Hepatocyte (in vitro differentiated cells): ENCODE measurements at regions not wholly inside any gene's neighbourhood (a gene's known extent, or its start where the extent isn't known, plus 50 kb on each side); places are given as distances from the start of the nearest gene placed in this dataset.

Source experiments
- EZH2phosphoT487 ChIP-seq: fragments of 200-600 bp; sonication (generic); IDR thresholded peaks from one replicate; pipeline ENCODE4 v1.6.1; 2018; ENCODE audit warnings: antibody characterized with exemption, mild to moderate bottlenecking, low read depth, moderate library complexity; ENCODE audit not compliant: unreplicated experiment, severe bottlenecking
- TF ChIP-seq, protein P1 (sequence below): fragments of 200-600 bp; sonication (generic); IDR thresholded peaks from 2 replicates; pipeline ENCODE4 v1.5.1; 2016; ENCODE audit warnings: antibody characterized with exemption, mild to moderate bottlenecking; ENCODE audit not compliant: poor library complexity

DNA sequence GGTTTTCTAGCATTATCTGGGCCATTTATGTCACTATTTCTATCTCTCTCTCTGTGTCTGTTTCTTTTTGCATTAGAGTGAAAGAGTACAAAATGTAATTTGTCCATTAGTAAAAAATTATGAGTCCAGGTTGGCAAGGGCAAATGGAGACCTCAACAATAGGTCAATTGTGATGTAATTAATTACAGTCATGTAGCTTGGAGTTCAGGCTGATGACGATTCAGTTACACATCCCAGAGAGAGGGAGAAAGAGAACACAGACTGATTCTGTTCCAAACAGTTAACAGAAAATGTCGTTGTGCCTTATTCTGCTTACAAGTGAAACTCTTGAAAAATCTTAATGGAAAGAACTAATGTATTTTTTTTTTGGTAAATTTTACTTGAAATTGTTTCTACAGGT is 83.3 kb downstream of the ATXN7L3B start:
- TF ChIP-seq, protein P1, sequence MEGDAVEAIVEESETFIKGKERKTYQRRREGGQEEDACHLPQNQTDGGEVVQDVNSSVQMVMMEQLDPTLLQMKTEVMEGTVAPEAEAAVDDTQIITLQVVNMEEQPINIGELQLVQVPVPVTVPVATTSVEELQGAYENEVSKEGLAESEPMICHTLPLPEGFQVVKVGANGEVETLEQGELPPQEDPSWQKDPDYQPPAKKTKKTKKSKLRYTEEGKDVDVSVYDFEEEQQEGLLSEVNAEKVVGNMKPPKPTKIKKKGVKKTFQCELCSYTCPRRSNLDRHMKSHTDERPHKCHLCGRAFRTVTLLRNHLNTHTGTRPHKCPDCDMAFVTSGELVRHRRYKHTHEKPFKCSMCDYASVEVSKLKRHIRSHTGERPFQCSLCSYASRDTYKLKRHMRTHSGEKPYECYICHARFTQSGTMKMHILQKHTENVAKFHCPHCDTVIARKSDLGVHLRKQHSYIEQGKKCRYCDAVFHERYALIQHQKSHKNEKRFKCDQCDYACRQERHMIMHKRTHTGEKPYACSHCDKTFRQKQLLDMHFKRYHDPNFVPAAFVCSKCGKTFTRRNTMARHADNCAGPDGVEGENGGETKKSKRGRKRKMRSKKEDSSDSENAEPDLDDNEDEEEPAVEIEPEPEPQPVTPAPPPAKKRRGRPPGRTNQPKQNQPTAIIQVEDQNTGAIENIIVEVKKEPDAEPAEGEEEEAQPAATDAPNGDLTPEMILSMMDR, result no peak
- TF ChIP-seq EZH2phosphoT487, result no peak
